ENCODE measurements at regions not wholly inside any gene's neighbourhood (a gene's known extent, or its start where the extent isn't known, plus 50 kb on each side); places are given as distances from the start of the nearest gene placed in this dataset.

GRCh38 chr15:67977414-67978089, 76.6 kb upstream of the PIAS1 start (continued):
- TF ChIP-seq, protein P1, sequence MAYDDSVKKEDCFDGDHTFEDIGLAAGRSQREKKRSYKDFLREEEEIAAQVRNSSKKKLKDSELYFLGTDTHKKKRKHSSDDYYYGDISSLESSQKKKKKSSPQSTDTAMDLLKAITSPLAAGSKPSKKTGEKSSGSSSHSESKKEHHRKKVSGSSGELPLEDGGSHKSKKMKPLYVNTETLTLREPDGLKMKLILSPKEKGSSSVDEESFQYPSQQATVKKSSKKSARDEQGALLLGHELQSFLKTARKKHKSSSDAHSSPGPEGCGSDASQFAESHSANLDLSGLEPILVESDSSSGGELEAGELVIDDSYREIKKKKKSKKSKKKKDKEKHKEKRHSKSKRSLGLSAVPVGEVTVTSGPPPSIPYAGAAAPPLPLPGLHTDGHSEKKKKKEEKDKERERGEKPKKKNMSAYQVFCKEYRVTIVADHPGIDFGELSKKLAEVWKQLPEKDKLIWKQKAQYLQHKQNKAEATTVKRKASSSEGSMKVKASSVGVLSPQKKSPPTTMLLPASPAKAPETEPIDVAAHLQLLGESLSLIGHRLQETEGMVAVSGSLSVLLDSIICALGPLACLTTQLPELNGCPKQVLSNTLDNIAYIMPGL (CRISPR knock-in tag; IDR thresholded peaks at IDR 0.05) = no peak
- TF ChIP-seq TEAD1 (CRISPR knock-in tag; IDR thresholded peaks at IDR 0.05) = no peak
- no peak for TF ChIP-seq ATF6 (CRISPR knock-in tag; IDR thresholded peaks at IDR 0.05)
- TF ChIP-seq ZNF423 (CRISPR knock-in tag; IDR thresholded peaks at IDR 0.05) = no peak
- TF ChIP-seq RELA (CRISPR knock-in tag; IDR thresholded peaks at IDR 0.05; ENCODE audit: borderline replicate concordance) = no peak
- no peak for TF ChIP-seq ZSCAN18 (CRISPR knock-in tag; IDR thresholded peaks at IDR 0.05)
- no peak for TF ChIP-seq ZNF671 (CRISPR knock-in tag; IDR thresholded peaks at IDR 0.05)

DNA sequence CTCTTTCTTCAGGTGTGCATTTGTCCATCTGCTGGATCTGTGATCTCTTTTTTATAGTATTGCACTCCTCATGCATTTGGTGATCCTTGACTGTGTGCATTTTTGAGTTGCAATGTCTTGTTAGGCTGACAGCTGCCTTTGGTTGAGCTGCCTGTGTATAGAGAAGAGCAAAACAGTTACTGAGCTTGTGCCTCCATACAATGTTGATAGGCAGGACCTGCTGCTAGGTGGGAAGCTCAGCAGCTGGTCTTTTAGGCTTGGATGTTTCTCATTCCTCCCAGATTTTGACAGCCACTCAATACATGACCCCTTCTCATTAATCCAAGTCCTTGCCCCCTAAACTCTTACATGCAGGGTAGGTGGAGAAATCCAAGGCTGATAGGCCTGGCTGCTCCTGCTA, 74.8 kb upstream of the PIAS1 start:
- CTCF ChIA-PET = no interaction called here
- H3K4me3 Mint-ChIP-seq = no peak overlapping the region
- peaks cover 10% of the 10 kb centered on the region for H3K4me1 Mint-ChIP-seq
- no peak for TF ChIP-seq RORB (CRISPR knock-in tag; IDR thresholded peaks at IDR 0.05)
- TF ChIP-seq ZNF232 (CRISPR knock-in tag; IDR thresholded peaks at IDR 0.05) = no peak
- no peak for TF ChIP-seq MXD4 (CRISPR knock-in tag; IDR thresholded peaks at IDR 0.05; ENCODE audit: borderline replicate concordance)
- TF ChIP-seq ATF6 (CRISPR knock-in tag; IDR thresholded peaks at IDR 0.05) = no peak
- no peak for TF ChIP-seq NFATC4 (CRISPR knock-in tag; IDR thresholded peaks at IDR 0.05)
- ATAC-seq = no peak
- H3K27ac Mint-ChIP-seq = no peak overlapping the region
- DNase-seq (ENCODE audit: low spot score) = no peak
- no peaks in the 10 kb centered on the region; the same call in 1 of the 2 replicates for H3K27me3 Mint-ChIP-seq (ENCODE audit: low read depth)
- peaks cover 22% of the 10 kb centered on the region for H3K9me3 Mint-ChIP-seq
- peaks cover 2% of the 10 kb centered on the region; the same call in 1 of the 2 replicates for H3K36me3 Mint-ChIP-seq
- POLR2A ChIA-PET = interaction anchor here (0.5 kb wide), 1 partner anchor 343 kb away, joined by 3 read pairs; no protein-coding TSS in a partner anchor

DNA sequence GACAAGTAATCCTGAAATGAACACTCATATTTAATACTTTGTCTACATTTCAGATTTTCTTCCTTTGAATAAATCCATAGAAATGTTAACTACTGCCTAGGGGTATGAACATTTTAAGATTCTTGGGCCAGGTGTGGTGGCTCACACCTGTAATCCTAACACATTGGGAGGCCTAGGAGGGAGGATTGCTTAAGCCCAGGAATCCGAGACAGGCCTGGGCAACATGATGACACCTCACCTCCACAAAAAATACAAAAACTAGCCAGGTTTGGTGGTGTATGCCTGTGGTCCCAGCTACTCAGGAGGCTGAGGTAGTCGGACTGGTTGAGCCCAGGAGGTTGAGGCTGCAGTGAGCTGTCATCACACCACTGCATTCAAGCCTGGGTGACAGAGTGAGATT, 73.9 kb upstream of the PIAS1 start:
- CTCF ChIA-PET = no interaction called here
- Mint-ChIP-seq H3K27ac (no peak overlapping the region), H3K9me3 (peaks cover 22% of the 10 kb centered on the region), H3K4me1 (peaks cover 10% of the 10 kb centered on the region), H3K27me3 (ENCODE audit: low read depth) (no peaks in the 10 kb centered on the region; the same call in 1 of the 2 replicates), H3K4me3 (no peak overlapping the region), H3K36me3 (peaks cover 2% of the 10 kb centered on the region; the same call in 1 of the 2 replicates)
- DNase-seq (ENCODE audit: low spot score) = no peak
- no peak for ATAC-seq
- POLR2A ChIA-PET = interaction anchor here (0.7 kb wide), 1 partner anchor 18 kb away, joined by 7 read pairs; no protein-coding TSS in a partner anchor
- TF ChIP-seq IRF2 (CRISPR knock-in tag; IDR thresholded peaks at IDR 0.05; ENCODE audit: borderline replicate concordance, low read depth) = no peak
- no peak for TF ChIP-seq FOXK1 (CRISPR knock-in tag; IDR thresholded peaks at IDR 0.05)
- TF ChIP-seq CTCF (IDR thresholded peaks at IDR 0.05) = no peak
- TF ChIP-seq AFF4 (CRISPR knock-in tag; IDR thresholded peaks at IDR 0.05; ENCODE audit: borderline replicate concordance) = no peak

Measured in WTC11 (cell line).